ENCODE measurements at regions not wholly inside any gene's neighbourhood (a gene's known extent, or its start where the extent isn't known, plus 50 kb on each side); places are given as distances from the start of the nearest gene placed in this dataset.

DNA sequence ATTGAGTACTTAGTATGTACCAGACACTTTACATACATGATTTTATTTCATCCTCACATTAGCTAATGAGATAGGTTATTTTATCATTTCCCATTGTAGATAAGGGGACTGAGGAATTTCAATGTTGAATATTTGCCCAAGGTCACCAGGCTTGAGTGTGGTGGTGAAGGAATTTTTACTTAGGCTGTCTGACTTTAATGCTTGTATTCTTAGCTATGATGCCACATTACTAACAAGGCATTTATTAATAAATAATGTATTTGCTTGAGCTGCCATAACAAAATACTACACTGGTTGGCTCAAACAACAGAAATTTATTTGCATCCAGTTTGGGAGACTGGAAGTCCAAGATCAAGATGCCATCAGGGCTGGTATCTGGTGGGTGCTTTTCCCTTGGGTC, 250.9 kb downstream of the GPD2 start:
- Histone ChIP-seq H3K27me3 (ENCODE audit: control insufficient read depth, insufficient read depth, low read length) (no peaks in the 10 kb centered on the region), H3K4me1 (ENCODE audit: control insufficient read depth, insufficient read depth, low read length) (no peaks in the 10 kb centered on the region), H3K27ac (ENCODE audit: low read length) (no peak overlapping the region), H3K4me3 (ENCODE audit: low read depth in 2 of 2, low read length in 2 of 2) (no peak overlapping the region), H3K9me3 (ENCODE audit: control insufficient read depth, insufficient read depth, low read depth, low read length) (no peaks in the 10 kb centered on the region), H3K36me3 (ENCODE audit: control insufficient read depth, insufficient read depth, low read length) (no peaks in the 10 kb centered on the region)
- in situ Hi-C loops (cut with HindIII; ENCODE audit: low pct_unique_long_range_greater_than_20kb, low sequenced_read_pairs), result no loop called here
- CTCF ChIA-PET, result no interaction called here
- no TSS peak for BruUV-seq (replicated peaks)
- POLR2A ChIA-PET, result no interaction called here
- intact Hi-C loops (cut with micrococcal nuclease; ENCODE audit: unreplicated experiment), result no loop called here
- DNase-seq (ENCODE audit: low read depth, low spot score) (no peak), ATAC-seq (no peak)
- no peak for TF ChIP-seq TCF7L2 (IDR thresholded peaks at IDR 0.05; ENCODE audit: low read depth, low read length)
- TF ChIP-seq, protein P1, sequence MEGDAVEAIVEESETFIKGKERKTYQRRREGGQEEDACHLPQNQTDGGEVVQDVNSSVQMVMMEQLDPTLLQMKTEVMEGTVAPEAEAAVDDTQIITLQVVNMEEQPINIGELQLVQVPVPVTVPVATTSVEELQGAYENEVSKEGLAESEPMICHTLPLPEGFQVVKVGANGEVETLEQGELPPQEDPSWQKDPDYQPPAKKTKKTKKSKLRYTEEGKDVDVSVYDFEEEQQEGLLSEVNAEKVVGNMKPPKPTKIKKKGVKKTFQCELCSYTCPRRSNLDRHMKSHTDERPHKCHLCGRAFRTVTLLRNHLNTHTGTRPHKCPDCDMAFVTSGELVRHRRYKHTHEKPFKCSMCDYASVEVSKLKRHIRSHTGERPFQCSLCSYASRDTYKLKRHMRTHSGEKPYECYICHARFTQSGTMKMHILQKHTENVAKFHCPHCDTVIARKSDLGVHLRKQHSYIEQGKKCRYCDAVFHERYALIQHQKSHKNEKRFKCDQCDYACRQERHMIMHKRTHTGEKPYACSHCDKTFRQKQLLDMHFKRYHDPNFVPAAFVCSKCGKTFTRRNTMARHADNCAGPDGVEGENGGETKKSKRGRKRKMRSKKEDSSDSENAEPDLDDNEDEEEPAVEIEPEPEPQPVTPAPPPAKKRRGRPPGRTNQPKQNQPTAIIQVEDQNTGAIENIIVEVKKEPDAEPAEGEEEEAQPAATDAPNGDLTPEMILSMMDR (IDR thresholded peaks at IDR 0.05), result no peak
- TF ChIP-seq SIN3A (IDR thresholded peaks at IDR 0.05; ENCODE audit: borderline replicate concordance, insufficient read depth, low read depth, low read length), result no peak
- TF ChIP-seq, protein P2, sequence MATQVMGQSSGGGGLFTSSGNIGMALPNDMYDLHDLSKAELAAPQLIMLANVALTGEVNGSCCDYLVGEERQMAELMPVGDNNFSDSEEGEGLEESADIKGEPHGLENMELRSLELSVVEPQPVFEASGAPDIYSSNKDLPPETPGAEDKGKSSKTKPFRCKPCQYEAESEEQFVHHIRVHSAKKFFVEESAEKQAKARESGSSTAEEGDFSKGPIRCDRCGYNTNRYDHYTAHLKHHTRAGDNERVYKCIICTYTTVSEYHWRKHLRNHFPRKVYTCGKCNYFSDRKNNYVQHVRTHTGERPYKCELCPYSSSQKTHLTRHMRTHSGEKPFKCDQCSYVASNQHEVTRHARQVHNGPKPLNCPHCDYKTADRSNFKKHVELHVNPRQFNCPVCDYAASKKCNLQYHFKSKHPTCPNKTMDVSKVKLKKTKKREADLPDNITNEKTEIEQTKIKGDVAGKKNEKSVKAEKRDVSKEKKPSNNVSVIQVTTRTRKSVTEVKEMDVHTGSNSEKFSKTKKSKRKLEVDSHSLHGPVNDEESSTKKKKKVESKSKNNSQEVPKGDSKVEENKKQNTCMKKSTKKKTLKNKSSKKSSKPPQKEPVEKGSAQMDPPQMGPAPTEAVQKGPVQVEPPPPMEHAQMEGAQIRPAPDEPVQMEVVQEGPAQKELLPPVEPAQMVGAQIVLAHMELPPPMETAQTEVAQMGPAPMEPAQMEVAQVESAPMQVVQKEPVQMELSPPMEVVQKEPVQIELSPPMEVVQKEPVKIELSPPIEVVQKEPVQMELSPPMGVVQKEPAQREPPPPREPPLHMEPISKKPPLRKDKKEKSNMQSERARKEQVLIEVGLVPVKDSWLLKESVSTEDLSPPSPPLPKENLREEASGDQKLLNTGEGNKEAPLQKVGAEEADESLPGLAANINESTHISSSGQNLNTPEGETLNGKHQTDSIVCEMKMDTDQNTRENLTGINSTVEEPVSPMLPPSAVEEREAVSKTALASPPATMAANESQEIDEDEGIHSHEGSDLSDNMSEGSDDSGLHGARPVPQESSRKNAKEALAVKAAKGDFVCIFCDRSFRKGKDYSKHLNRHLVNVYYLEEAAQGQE (IDR thresholded peaks at IDR 0.05; ENCODE audit: insufficient read depth in 1 of 2, low read depth in 2 of 2, low read length in 1 of 2), result no peak
- no peak for TF ChIP-seq POLR2AphosphoS5 (IDR thresholded peaks at IDR 0.05; ENCODE audit: low read depth, low read length)

DNA sequence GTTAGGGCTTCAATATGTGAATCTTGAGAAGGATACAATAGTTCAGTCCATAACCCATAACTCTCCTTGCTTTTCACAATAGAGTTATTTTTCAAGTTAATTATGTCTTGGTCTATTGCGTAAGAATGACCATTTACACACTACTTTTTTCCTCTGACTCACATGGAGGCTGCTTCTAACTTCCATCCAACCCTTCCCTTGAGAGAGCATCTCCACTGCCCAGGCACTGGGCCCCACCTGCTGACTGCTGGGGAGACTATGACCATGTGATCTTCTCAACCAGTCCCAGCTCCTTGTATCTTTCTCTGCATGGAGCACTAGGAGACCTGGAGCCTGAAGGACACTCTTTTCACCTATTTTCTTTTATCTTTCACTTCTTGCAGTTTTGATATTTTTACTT, 251.5 kb downstream of the GPD2 start:
- Histone ChIP-seq H3K27ac (ENCODE audit: low read length) (no peak overlapping the region), H3K36me3 (ENCODE audit: control insufficient read depth, insufficient read depth, low read length) (no peaks in the 10 kb centered on the region), H3K9me3 (ENCODE audit: control insufficient read depth, insufficient read depth, low read depth, low read length) (no peaks in the 10 kb centered on the region), H3K4me1 (ENCODE audit: control insufficient read depth, insufficient read depth, low read length) (no peaks in the 10 kb centered on the region), H3K27me3 (ENCODE audit: control insufficient read depth, insufficient read depth, low read length) (no peaks in the 10 kb centered on the region), H3K4me3 (ENCODE audit: low read depth in 2 of 2, low read length in 2 of 2) (no peak overlapping the region)
- POLR2A ChIA-PET, result no interaction called here
- in situ Hi-C loops (cut with HindIII; ENCODE audit: low pct_unique_long_range_greater_than_20kb, low sequenced_read_pairs), result no loop called here
- BruUV-seq (replicated peaks), result no TSS peak
- DNase-seq (ENCODE audit: low read depth, low spot score) (no peak), ATAC-seq (no peak)
- CTCF ChIA-PET, result no interaction called here
- intact Hi-C loops (cut with micrococcal nuclease; ENCODE audit: unreplicated experiment), result no loop called here
- TF ChIP-seq, protein P2 (IDR thresholded peaks at IDR 0.05; ENCODE audit: insufficient read depth in 1 of 2, low read depth in 2 of 2, low read length in 1 of 2), result no peak
- TF ChIP-seq TCF7L2 (IDR thresholded peaks at IDR 0.05; ENCODE audit: low read depth, low read length) (no peak), SIN3A (IDR thresholded peaks at IDR 0.05; ENCODE audit: borderline replicate concordance, insufficient read depth, low read depth, low read length) (no peak), POLR2AphosphoS5 (IDR thresholded peaks at IDR 0.05; ENCODE audit: low read depth, low read length) (no peak)
- TF ChIP-seq, protein P1 (IDR thresholded peaks at IDR 0.05), result no peak
